ENCODE measurements at regions not wholly inside any gene's neighbourhood (a gene's known extent, or its start where the extent isn't known, plus 50 kb on each side); places are given as distances from the start of the nearest gene placed in this dataset.
"Not testable (repeated sequence)": the region's sequence is repeated elsewhere in the genome, so short reads cannot be mapped to it uniquely, and the experiment has no call there.

DNA sequence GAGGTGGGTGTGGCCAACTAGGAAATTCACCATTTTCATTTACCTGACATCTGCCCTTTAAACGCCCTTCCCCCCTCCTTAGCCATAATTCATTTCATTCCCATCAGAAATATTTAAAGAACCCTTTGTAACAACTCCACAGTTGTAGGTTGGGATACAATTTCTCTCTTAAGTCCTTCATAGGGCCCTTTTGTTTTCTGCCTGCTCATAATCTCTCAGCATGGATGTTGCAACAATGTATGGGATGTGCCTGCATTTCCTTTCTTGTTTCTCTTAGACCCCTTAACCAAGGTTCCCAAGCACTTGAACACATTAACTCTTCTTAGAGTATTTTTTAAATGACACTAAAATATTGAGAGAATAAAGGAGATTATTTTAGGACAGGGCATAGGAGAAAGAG is 51.7 kb upstream of the MYO10 start:
- ATAC-seq (no peak), DNase-seq (ENCODE audit: low spot score in 2 of 2) (no peak)
- Mint-ChIP-seq H3K9me3 (peaks cover 5% of the 10 kb centered on the region), H3K36me3 (no peaks in the 10 kb centered on the region), H3K27ac (no peak overlapping the region), H3K4me3 (no peak overlapping the region), H3K4me1 (no peaks in the 10 kb centered on the region)

DNA sequence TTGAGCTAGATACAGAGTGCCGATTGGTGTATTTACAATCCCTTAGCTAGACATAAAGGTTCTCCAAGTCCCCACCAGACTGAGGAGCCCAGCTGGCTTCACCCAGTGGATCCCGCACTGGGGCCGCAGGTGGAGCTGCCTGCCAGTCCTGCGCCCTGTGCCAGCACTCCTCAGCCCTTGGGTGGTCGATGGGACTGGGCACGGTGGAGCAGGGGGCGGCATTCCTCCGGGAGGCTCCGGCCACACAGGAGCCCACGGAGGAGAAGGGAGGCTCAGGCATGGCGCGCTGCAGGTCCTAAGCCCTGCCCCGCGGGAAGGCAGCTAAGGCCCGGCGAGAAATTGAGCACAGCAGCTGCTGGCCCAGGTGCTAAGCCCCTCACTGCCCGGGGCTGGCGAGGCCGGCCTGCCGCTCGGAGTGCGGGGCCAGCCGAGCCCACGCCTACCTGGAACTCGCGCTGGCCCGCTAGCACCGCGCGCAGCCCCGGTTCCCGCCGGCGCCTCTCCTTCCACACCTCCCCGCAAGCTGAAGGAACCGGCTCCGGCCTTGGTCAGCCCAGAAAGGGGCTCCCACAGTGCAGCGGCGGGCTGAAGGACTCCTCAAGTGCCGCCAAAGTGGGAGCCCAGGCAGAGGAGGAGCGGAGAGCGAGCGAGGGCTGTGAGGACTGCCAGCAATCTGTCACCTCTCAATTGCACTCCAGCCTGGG is 54.9 kb upstream of the MYO10 start:
- H3K36me3 Mint-ChIP-seq; H3K4me3 Mint-ChIP-seq; H3K27ac Mint-ChIP-seq; DNase-seq (ENCODE audit: low spot score in 2 of 2); ATAC-seq; H3K4me1 Mint-ChIP-seq; H3K9me3 Mint-ChIP-seq: not testable (repeated sequence)

DNA sequence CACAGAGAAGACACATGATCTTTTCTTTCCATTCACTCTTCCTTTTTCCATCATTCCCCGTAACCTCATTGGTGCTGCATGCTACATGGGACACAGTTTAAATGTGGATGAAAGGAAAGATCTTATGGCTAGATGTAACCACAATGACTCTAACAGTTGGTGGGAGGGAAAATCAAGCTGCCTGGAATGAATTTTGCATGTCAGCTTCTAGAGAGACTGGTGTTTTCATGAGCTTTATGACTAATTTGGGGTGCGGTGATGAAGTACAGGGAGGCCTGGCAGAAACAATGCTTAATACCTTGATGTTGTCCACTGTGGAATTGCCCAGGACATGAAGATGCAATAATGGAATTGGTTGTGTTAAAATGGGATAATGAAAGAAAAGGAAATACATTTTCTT is 55.9 kb upstream of the MYO10 start:
- no peak for DNase-seq (ENCODE audit: low spot score in 2 of 2)
- no peak overlapping the region for H3K27ac Mint-ChIP-seq
- H3K36me3 Mint-ChIP-seq, result no peaks in the 10 kb centered on the region
- no peak for ATAC-seq
- no peak overlapping the region for H3K4me3 Mint-ChIP-seq
- no peaks in the 10 kb centered on the region for H3K4me1 Mint-ChIP-seq
- peaks cover 6% of the 10 kb centered on the region for H3K9me3 Mint-ChIP-seq

DNA sequence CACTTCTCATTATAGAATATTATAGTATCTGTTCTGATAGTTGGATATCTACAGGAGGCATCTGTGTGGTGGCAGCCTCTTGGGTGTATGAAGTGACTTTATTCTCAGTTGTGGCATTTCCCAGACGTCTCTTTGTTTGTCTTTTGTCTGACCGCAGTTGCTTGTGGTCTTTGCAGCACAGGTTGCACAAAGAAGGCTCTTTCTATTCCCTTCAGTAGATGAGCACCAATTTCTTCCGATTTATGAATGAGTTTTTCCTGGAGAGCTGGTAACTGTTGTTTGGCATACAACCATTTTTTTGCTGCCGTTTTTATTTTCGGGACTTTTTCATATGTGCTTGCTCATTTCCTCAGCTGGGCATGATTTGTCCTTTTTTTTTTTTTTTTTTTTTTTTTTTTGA is 56.4 kb upstream of the MYO10 start:
- Mint-ChIP-seq H3K4me1 (no peaks in the 10 kb centered on the region), H3K4me3 (no peak overlapping the region), H3K9me3 (peaks cover 6% of the 10 kb centered on the region), H3K27ac (no peak overlapping the region), H3K36me3 (no peaks in the 10 kb centered on the region)
- DNase-seq (ENCODE audit: low spot score in 2 of 2) (no peak), ATAC-seq (no peak)

DNA sequence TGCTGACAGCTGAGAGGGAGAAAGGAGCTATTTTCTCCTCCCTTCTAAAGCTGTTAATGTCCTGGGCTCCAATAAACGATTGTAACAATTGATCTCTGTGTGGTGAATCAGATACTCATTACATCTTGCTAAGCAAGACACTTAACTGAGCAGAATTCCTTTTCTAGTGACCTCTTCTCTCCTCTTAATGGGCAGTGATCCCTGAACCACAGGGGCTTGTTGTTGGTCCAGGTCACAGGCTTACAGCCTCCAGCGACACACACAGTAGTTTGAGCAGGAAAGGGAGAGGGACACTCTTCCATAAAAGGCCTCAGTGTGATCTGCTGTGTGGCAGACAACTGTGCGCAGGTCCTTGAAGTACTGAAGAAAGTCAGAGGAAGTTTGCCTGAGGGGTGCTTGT is 58.5 kb upstream of the MYO10 start:
- DNase-seq (ENCODE audit: low spot score in 2 of 2) (no peak), ATAC-seq (no peak)
- peaks cover 6% of the 10 kb centered on the region for H3K9me3 Mint-ChIP-seq
- H3K4me1 Mint-ChIP-seq, result no peaks in the 10 kb centered on the region
- no peak overlapping the region for H3K4me3 Mint-ChIP-seq
- no peak overlapping the region for H3K27ac Mint-ChIP-seq
- H3K36me3 Mint-ChIP-seq, result no peaks in the 10 kb centered on the region

DNA sequence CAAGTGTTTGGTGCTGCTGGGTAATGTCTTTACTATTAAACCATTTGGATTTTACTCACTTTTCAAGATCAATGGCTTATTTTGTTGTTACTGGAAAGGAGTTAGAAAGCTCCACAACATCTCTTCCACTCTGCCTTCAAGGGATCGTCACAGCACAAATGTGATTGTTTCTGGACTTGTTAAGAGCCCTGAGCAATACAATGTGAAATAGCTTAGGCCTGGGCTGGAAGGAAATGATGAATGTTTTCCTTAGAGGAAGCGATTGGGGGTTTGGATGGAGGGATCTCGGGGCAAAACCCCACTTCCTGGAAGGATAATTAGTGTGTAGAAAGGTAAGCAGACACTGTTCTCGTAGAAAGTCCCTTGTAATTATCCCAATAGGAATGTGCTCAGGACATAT is 59.3 kb upstream of the MYO10 start:
- Mint-ChIP-seq H3K4me1 (no peaks in the 10 kb centered on the region), H3K4me3 (no peak overlapping the region), H3K9me3 (peaks cover 6% of the 10 kb centered on the region), H3K27ac (no peak overlapping the region), H3K36me3 (no peaks in the 10 kb centered on the region)
- no peak for ATAC-seq
- DNase-seq (ENCODE audit: low spot score in 2 of 2), result no peak

DNA sequence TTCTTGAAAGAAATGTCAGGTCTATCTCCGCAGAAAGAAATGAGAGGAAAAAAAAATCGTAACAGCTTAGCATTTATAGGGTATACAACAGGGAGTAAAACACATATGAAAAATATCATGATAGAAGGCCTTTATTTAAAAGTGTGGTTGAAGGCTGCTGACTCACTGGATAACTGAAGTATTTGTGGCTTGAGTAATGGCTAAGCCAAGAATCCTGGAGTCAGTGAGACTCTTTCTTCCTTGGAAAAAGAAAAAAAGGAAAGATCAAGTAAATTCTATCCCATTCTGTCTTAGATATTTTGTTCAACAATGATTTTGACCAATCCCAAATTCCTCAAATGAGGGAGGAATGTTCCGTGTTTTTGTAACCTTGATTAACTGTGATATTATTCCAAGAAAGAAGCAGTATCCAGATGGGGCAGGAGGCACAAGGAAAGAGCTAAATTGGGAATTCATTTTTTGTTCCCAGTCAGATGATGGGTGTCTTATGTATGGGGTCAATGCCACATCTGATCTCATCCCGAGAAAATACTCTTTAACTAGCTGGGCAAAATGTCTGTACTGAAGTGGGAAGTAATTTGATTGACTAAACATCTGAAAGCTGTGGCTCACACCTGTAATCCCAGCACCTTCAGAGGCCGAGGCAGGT is 64.3 kb upstream of the MYO10 start:
- Mint-ChIP-seq H3K9me3 (peaks cover 2% of the 10 kb centered on the region), H3K27ac (no peak overlapping the region), H3K36me3 (no peaks in the 10 kb centered on the region), H3K4me3 (no peak overlapping the region), H3K4me1 (no peaks in the 10 kb centered on the region)
- ATAC-seq, result no peak
- no peak for DNase-seq (ENCODE audit: low spot score in 2 of 2)

DNA sequence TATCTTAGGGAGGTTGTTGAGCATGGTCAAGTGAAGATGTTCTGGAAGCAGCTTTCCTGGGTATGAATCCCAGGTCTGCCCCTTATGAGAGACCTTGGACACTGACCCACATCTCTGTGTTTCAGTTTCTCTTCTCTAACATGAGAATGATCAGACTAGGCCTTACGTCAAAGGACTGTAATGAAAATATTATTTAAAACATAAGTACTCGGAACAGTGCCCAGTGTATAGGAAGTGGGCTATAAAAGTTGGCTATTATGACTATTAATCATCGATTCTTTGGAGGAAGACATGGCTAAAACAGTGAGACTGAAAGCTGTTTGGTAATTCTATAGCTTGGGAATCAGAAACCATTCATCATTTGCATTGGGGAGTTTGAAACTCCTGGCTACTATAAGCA is 65.3 kb upstream of the MYO10 start:
- H3K27ac Mint-ChIP-seq, result no peak overlapping the region
- DNase-seq (ENCODE audit: low spot score in 2 of 2), result no peak
- no peaks in the 10 kb centered on the region for H3K36me3 Mint-ChIP-seq
- ATAC-seq, result no peak
- peaks cover 2% of the 10 kb centered on the region for H3K9me3 Mint-ChIP-seq
- H3K4me3 Mint-ChIP-seq, result no peak overlapping the region
- no peaks in the 10 kb centered on the region for H3K4me1 Mint-ChIP-seq

DNA sequence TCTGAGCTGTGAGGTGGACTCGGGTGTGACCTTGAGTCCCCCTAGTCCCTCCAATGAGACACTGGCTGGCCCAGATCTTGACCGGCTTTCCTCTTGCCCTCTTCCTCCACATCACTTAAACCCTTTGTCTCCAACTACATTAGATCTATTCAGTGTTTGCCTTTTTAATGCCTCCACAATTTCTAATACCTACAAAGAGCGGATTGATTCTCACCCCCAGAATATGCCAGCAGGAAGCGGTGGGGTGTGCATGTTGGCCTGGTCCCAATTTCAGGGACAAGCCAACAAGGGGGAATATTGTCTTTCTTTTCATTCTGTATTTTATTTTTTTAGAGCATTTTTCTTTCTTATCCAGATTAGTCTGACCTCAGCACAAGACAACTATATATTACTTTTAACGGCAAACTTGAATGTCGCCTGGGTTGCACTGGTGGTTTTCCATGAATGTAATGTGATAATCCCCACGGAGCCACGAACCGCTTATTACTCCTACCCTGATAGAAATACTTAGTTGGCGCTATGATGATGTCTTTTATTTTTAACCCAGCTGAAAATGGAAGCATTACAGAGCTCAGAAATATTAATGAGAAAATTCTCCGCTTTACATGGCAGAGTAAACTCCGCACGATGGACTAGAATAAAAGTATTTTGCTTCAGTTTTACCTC is 68.5 kb upstream of the MYO10 start:
- Mint-ChIP-seq H3K4me3 (no peak overlapping the region), H3K9me3 (peaks cover 5% of the 10 kb centered on the region), H3K27ac (no peak overlapping the region), H3K36me3 (no peaks in the 10 kb centered on the region), H3K4me1 (no peaks in the 10 kb centered on the region)
- no peak for DNase-seq (ENCODE audit: low spot score in 2 of 2)
- no peak for ATAC-seq

DNA sequence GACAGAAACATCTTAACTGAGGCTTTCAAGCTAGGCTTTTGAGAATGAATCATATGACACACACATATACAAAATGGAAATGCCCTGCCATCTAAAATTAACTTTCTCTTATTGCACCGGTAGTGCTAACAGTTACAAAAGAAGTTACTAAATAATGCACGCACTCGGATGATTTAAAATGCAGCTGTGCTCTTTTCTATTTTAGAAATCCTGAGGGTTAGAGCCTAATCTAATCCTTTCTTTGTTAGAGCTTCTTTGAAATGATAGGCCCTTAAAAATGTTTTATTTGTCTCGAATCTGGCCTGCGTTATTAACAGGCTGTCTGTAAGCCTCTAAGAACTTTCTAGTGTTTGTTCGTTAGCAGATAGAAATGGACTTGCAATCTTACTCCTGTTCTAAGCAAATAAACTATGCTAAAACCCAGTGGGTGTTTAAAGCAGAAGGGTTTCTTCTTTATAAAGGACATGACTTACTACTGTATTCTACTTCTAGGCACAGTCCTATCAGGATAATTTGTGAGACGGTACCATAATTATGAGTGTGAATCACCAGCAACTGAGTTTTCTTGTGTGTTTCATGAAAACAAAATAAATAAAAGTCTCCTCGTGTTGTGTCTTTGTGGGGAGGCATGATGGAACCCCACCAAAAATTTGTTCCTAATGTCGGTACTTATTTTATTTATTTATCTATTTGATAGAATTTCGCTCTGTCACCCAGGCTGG is 69.2 kb upstream of the MYO10 start:
- DNase-seq (ENCODE audit: low spot score in 2 of 2) (no peak), ATAC-seq (no peak)
- H3K4me1 Mint-ChIP-seq, result no peaks in the 10 kb centered on the region
- no peak overlapping the region for H3K27ac Mint-ChIP-seq
- no peaks in the 10 kb centered on the region for H3K36me3 Mint-ChIP-seq
- H3K9me3 Mint-ChIP-seq, result peaks cover 5% of the 10 kb centered on the region
- H3K4me3 Mint-ChIP-seq, result no peak overlapping the region

DNA sequence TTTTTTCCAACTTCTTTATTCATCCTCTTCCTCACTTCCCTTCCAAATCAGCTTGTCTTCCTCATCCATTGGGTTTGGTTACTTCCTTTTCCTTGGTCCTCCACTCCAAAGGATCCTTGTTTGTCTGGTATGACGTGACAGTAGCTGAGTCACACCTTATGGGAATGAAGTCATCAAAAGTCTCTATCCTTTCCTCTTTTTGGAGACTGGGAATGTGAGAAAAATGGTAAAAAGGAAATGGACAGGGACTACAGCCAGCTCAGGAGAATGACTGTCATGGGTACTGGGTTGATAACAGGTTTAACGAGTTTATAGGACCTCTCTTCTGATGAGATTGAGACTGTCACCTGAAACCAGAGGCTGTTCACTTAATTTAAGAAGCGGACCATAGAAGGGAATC is 76.2 kb upstream of the MYO10 start:
- no peaks in the 10 kb centered on the region for H3K36me3 Mint-ChIP-seq
- H3K4me1 Mint-ChIP-seq, result no peaks in the 10 kb centered on the region
- H3K9me3 Mint-ChIP-seq, result peaks cover 5% of the 10 kb centered on the region
- DNase-seq (ENCODE audit: low spot score in 2 of 2) (no peak), ATAC-seq (no peak)
- no peak overlapping the region for H3K4me3 Mint-ChIP-seq
- H3K27ac Mint-ChIP-seq, result no peak overlapping the region

DNA sequence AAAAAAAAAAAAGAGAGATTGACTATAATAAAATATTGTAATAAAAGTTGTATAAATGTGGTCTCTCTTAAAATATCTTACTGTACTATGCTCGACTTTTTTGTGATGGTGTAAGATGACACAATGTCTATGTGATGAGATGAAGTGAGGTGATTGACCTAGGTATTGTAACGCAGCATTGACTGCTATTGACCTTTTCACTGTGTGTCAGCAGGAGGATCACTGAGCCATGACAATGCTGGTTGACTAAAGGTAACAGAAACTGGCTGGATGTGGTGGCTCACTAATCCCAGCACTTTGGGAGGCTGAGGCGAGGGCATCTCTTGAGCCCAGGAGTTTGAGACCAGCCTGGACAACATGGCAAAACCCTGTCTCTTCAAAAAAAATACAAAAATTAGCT is 78.6 kb upstream of the MYO10 start:
- Mint-ChIP-seq H3K9me3 (peaks cover 2% of the 10 kb centered on the region), H3K27ac (no peak overlapping the region), H3K4me1 (no peaks in the 10 kb centered on the region), H3K36me3 (no peaks in the 10 kb centered on the region), H3K4me3 (no peak overlapping the region)
- ATAC-seq, result no peak
- DNase-seq (ENCODE audit: low spot score in 2 of 2), result no peak

DNA sequence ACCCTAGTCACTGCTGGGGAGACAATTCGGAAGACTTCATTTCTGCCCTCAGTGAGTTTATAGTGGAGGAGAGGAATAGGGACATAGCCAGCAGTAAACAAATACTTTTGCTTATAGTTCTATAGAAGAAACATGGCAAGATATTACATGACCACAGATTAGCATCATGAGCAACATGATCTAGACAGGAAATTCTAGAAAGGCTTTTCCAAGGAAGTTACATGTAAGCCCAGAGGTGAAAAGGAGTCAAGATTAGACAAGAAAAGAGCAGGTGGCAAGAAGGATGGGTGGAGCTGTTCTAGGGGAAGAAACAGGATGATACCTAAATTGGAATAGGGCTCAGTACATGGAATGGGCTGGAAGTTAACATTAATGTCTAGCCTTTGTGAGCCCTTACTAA is 82.8 kb upstream of the MYO10 start:
- ATAC-seq (no peak), DNase-seq (ENCODE audit: low spot score in 2 of 2) (no peak)
- no peaks in the 10 kb centered on the region for H3K9me3 Mint-ChIP-seq
- no peak overlapping the region for H3K4me3 Mint-ChIP-seq
- no peak overlapping the region for H3K27ac Mint-ChIP-seq
- H3K4me1 Mint-ChIP-seq, result no peaks in the 10 kb centered on the region
- no peaks in the 10 kb centered on the region for H3K36me3 Mint-ChIP-seq

DNA sequence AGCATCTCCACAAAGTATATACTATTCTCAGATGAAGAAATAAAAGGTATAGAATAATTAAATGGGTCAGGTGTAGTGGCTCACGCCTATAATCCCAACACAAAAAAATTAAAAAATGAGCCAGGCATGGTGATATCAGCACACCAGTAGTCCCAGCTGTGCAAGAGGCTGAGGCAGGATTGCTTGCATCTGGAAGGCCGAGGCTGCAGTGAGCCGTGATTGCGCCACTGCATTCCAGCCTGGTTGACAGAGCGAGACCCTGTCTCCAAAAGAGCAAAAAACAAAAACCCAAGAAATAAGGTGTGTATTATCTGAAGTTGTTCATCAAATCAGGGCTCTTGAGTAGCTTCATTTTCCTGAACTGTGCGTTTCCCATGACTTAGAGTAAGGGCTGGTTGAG is 83.2 kb upstream of the MYO10 start:
- no peaks in the 10 kb centered on the region for H3K36me3 Mint-ChIP-seq
- no peak overlapping the region for H3K27ac Mint-ChIP-seq
- DNase-seq (ENCODE audit: low spot score in 2 of 2) (no peak), ATAC-seq (no peak)
- H3K4me1 Mint-ChIP-seq, result no peaks in the 10 kb centered on the region
- H3K9me3 Mint-ChIP-seq, result no peaks in the 10 kb centered on the region
- H3K4me3 Mint-ChIP-seq, result no peak overlapping the region

DNA sequence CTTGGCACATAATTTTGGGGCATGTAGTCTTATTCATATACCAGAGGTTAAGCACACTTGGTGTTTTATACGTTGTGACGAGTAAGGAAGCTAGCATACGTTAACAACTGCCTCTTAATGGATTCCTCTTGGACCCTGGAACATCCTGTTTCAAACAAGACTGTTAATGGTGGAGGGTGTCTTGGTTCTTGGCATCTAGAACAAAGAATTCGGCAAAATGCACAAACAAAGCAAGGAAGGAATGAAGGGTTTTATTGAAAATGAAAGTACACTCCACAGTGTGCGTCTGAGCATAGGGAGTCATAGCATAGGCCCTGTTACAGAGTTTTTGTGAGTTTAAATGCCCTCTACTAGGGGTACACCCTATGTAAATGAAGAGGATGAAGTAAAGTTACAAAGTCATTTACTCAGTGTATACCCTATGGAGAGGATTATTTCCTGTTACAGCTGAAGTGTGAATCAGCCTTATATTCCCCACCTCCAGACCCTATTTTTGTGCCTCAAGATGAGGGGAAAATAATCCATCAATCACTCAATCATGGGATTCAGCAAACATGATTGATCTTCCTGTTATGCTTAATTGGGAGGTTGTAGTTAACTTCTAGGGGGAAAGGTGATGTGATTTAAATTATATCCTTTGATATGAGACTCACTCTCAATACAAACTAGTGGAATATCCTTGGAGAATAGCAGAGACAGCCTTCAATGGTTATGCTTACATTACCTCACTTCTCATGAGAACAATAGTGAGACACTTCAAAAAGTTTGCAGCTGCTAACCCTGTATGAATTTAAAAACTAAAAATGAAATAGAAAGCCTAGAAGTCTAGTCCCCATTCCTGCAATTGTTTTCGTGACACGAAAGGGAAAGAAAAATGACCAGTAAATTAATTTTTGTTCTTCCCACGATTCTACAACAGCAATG is 84.9 kb upstream of the MYO10 start:
- Mint-ChIP-seq H3K4me1 (no peaks in the 10 kb centered on the region), H3K27ac (no peak overlapping the region), H3K36me3 (no peaks in the 10 kb centered on the region), H3K4me3 (no peak overlapping the region), H3K9me3 (no peaks in the 10 kb centered on the region)
- DNase-seq (ENCODE audit: low spot score in 2 of 2), result no peak
- ATAC-seq, result no peak

All from stimulated activated effector memory CD8-positive, alpha-beta T cell treated with anti-CD3 and anti-CD28 coated beads, Interleukin-12 subunit alpha, Interleukin-12 subunit beta, amount 100 ng/mL, for 72 hours (primary cell).